ENCODE measurements at regions not wholly inside any gene's neighbourhood (a gene's known extent, or its start where the extent isn't known, plus 50 kb on each side); places are given as distances from the start of the nearest gene placed in this dataset.
"Not testable (repeated sequence)": the region's sequence is repeated elsewhere in the genome, so short reads cannot be mapped to it uniquely, and the experiment has no call there.

GRCh38 chr3:193902607-193903511, 233.1 kb upstream of the HES1 start:
- DNase-seq (ENCODE audit: low read depth in 2 of 2) = no peak

- DNase-seq (ENCODE audit: low read depth in 2 of 2) = no peak
These were observed 232.5 kb upstream of the HES1 start for GRCh38 chr3:193903512-193903817.

GRCh38 chr3:193903966-193904365, 232.0 kb upstream of the HES1 start:
- no peak for DNase-seq (ENCODE audit: low read depth in 2 of 2)

GRCh38 chr3:193905541-193906396, 230.2 kb upstream of the HES1 start:
- no peak for DNase-seq (ENCODE audit: low read depth in 2 of 2)

- no peak for DNase-seq (ENCODE audit: low read depth in 2 of 2)
These were observed 229.0 kb upstream of the HES1 start for GRCh38 chr3:193906849-193907410.

- DNase-seq (ENCODE audit: low read depth in 2 of 2) = no peak
These were observed 227.7 kb upstream of the HES1 start for GRCh38 chr3:193908181-193908744.

GRCh38 chr3:193909387-193909786, 226.6 kb upstream of the HES1 start:
- DNase-seq (ENCODE audit: low read depth in 2 of 2) = no peak

GRCh38 chr3:193910310-193910709, 225.6 kb upstream of the HES1 start:
- DNase-seq (ENCODE audit: low read depth in 2 of 2) = no peak

GRCh38 chr3:193910886-193911738, 224.8 kb upstream of the HES1 start:
- no peak for DNase-seq (ENCODE audit: low read depth in 2 of 2)

GRCh38 chr3:193911784-193912340, 224.1 kb upstream of the HES1 start:
- DNase-seq (ENCODE audit: low read depth in 2 of 2) = no peak

- no peak for DNase-seq (ENCODE audit: low read depth in 2 of 2)
These were observed 223.2 kb upstream of the HES1 start for GRCh38 chr3:193912621-193913178.

- DNase-seq (ENCODE audit: low read depth in 2 of 2) = no peak
These were observed 221.3 kb upstream of the HES1 start for GRCh38 chr3:193914602-193915001.

- DNase-seq (ENCODE audit: low read depth in 2 of 2) = no peak
These were observed 220.8 kb upstream of the HES1 start for GRCh38 chr3:193915099-193915498.

- DNase-seq (ENCODE audit: low read depth in 2 of 2) = no peak
These were observed 220.3 kb upstream of the HES1 start for GRCh38 chr3:193915613-193916012.

GRCh38 chr3:193917158-193917557, 218.8 kb upstream of the HES1 start:
- no peak for DNase-seq (ENCODE audit: low read depth in 2 of 2)

GRCh38 chr3:193921465-193921864, 214.5 kb upstream of the HES1 start:
- DNase-seq (ENCODE audit: low read depth in 2 of 2) = no peak

- DNase-seq (ENCODE audit: low read depth in 2 of 2) = no peak
These were observed 213.7 kb upstream of the HES1 start for GRCh38 chr3:193922034-193922774.

- not testable (repeated sequence) for DNase-seq (ENCODE audit: low read depth in 2 of 2)
These were observed 212.0 kb upstream of the HES1 start for GRCh38 chr3:193923958-193924357.

- not testable (repeated sequence) for DNase-seq (ENCODE audit: low read depth in 2 of 2)
These were observed 209.9 kb upstream of the HES1 start for GRCh38 chr3:193926071-193926470.

Data from fibroblast of skin of left quadriceps (primary cell).